Amygdala (tissue), 56 donors: ENCODE measurements at regions not wholly inside any gene's neighbourhood (a gene's known extent, or its start where the extent isn't known, plus 50 kb on each side); places are given as distances from the start of the nearest gene placed in this dataset.
"Not testable (repeated sequence)": the region's sequence is repeated elsewhere in the genome, so short reads cannot be mapped to it uniquely, and the experiment has no call there.

Source experiments
- DNase-seq, 56 donors: peaks; one replicate each; lab custom pipeline; 2025; lab: John Stamatoyannopoulos, UW

DNA sequence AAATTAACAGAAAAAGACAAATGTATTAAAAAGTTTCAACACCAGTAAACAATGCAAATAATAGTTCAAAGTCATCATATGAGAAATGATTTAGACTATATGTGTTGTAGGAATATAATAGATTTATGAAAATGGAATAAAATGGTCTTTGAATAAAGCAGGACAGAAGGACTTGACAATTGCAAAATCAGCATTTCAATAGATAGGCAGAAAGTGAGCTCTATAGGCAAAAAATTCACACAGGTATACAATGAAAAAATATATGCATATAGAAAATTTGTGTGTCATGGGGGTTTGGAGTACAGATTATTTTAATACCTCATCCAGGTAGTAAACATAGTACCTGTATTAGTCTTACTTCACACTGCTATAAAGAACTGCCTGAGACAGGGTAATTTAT is 571.1 kb upstream of the EYS start:
- DNase-seq, result no peak

DNA sequence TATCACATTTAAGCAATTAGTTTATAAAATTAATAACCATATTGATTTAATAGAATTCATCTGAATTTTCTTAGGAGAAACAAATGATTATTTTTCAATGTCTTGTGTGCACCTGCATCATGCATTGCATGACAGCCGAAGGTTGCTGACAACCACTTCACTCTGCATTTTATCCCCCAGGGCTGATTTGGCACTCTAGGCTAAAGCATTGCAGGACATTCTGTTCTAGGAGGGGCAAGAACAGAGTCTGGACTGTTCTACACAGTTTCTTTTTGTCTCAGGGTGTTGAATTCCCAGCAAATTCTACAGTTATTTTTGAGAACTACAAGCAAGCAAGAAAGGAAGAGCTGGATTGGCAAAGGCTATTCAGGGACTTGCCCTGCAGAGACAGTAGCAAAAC is 570.4 kb upstream of the EYS start:
- DNase-seq, result no peak

DNA sequence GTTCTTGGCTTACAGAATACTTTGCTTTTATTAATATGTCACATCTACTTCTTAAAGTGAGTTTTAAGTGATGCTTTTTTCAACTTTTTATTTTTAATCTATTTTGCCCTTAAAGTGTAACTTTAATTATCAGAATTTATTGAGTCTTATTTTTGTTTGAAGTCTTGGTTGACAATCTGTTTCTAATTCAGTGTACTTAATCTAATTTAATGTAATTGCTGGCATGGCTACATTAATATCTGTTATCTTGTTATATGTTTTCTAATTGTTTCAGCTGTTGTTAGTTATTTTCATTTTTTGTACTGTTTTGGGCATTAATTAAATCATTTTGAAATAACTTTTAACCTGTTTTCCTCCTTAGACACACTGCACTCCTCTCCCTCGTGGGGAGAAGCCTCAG is 558.7 kb upstream of the EYS start:
- DNase-seq, result no peak

DNA sequence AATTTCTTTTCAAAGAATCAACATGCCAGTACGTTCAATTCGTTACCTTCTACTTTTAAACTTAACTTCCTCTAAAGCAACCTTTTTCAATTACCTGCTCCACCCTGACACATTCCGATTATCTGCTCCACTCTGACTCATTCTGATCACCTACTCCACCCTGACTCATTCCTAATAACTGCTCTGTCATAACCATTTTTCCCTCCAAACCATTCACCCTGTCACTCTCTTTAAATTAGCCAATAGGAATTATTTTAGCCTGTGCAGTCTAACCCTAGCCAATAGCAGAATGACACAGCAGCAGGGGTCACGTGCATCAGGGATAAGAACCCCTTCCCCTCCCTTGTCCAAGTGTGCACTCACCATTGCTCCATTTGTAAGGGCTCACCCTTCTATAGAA is 557.4 kb upstream of the EYS start:
- no peak for DNase-seq

DNA sequence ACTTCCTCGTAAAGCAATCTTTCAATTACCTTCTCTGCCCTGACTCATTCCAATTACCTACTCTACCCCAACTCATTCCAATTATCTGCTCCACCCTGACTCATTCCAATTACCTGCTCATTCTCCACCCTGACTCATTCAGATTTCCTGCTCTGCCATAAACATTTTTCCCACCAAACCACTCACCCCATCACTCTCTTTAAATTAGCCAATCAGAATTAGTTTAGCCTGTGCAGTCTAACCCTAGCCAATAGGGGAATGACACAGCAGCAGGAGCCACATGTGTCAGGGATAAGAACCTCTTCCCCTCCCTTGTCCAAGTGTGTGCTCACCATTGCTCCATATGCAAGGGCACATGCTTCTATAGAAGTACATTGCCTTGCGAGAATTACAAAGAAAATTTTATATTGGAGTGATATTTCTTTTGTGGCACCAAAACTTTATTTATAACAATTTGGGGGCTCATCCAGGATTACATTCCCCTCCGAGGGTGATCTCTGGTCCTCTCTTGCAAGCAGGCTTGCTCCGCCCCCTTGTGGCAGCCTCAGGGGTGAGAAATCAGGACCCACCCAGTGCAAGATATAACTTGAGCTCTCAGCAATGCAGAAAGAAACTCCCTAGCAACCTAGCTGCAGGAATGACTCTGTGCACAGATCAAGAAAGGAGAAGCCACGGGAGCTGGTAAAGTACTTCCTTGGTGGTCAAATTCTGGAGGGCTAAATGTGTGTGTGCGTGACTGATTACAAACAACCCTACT is 551.9 kb upstream of the EYS start:
- not testable (repeated sequence) for DNase-seq

DNA sequence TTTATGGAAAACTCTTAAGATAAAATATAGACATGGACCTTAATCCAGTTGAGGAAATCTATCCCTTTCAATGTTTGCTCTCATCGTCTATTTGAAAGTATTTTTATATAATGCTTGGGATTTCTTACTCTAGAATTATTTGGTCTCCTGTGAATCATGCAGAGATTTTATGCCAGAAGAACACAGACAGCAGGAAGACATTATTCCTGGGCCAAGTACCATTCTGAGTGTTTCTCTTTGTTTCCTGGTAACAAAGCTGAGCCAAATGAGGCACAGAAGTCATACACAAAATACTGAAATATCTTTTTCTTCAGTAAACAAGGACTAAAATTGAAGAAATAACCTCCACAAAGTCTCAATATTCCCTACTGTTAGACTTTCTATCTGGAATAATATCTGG is 538.2 kb upstream of the EYS start:
- no peak for DNase-seq

DNA sequence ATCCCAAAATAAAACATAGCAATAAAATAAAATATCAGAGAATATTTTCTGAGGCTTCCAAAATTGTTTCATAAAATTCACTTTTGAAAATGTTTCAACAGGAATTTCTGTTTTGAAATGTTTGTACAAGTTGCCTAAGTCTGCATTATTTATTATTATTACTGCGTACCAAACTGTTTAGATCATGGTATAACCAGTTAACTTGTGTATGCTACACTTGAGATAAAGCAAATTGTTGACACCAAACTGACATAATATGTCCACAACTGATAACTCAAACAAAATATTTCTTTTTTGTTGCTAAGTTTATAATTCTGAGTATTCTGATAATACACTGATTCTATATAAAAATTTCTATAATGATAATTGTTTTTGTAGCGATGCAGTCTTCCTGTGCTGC is 531.8 kb upstream of the EYS start:
- DNase-seq, result no peak

DNA sequence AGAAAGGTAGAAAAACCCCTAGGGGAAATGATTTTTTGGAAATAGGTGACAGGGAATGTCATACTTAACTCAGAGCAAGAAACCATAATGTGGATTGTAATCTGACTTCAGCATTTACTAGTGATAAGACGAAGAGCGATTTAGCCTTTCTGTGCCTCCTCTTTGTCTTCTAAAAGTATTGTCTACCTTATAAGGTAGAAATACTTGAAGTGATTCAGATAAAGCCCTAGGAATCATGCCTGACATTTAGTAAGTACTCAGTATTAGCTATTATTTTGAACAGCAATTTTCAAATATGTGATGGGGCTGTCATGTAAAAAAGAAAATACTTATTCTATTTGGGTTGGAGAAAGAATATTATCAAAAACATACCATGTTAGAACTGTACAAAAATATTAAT is 525.9 kb upstream of the EYS start:
- DNase-seq, result no peak

DNA sequence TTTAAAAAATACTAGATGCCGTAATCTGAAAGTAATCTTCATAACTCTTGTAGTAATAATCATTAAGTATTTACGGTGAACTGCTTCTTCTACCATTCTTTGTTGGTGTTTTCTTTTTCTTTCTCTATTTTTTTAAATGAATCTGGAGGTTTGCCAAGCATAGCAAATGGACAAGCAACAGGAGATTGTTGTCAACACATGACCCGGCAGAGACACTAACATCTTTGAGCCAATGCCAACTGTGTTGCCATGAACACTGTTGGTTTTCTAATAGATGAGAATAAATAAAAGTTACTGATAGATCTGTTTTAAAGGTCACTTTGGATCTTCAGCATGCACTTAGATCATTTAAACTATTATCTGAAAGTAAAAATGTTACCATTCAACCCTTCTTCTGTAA is 523.6 kb upstream of the EYS start:
- DNase-seq, result peak in 1 of 56 donors; percentile 7

DNA sequence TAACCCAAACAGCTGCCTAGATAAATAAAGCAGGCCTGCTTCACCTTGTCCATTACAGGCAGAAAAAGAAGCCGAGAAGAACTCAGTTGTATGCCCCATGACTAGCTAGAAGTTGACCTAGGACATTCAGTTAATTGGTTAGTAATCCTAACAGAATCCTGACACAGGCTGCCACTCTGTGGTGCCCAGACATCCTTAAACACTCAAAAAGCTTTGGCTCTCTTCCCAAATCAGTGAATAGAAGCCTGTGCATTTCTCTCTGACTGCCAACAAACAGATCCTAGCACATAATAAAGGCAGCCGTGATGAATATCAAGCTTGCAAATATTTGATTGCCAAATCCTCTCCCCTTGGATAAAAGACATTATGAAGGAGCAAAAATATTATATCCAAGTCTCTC is 519.1 kb upstream of the EYS start:
- DNase-seq, result peak in 20 of 56 donors; percentile 1 to 65 (median 11)

DNA sequence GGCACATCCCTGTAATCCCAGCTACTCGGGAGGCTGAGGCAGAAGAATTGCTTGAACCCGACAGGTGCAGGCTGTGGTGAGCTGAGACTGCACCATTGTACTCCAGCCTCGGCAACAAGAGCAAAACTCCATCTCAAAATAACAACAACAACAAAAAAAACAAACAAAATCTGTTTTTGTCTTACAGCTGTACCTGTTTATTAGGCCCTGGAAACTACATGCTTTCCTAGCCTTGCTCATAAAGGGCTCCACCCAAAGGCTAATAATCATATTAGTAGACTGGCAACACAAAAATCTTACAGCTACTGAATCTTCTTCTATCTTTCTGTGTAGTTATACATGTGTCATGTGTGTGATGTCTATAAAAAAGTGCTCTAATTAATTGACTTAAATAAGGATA is 503.9 kb upstream of the EYS start:
- DNase-seq, result no peak

DNA sequence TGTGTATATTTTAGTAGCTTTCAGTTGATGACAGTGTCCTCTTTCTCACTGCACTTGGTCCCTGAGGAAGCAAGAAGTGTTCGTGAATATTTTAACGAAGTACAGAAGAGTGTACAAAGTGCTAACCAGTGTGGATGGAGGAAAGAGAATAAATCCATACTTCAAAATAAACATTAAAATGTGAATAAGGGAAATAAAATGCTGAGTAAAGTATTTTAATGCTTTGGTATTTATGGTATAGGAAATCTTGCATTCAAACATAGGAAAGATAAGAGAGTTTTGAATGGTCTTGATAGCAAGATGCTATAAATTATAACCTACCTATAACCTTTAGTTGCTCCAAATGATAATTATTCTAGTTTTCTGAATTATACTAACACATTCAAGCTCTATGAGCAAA is 493.4 kb upstream of the EYS start:
- DNase-seq, result no peak

DNA sequence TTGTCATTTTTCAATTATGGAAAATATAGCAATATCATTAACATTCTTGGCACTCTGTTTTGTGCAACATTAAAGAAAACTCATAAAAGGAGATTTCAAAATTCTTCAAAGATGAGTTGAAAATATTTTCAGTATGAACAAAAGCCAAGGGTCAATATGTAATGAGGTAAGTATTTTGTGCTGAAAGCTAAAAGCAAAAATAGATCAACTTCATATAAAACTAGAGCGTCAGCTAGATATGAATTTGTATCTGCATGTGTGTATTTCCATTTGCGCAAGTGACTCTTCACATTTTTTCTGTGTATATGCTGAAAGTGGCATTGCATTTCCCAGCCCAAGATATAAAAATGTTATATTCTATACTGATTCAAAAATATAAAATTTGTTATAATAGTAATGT is 492.1 kb upstream of the EYS start:
- DNase-seq, result no peak

DNA sequence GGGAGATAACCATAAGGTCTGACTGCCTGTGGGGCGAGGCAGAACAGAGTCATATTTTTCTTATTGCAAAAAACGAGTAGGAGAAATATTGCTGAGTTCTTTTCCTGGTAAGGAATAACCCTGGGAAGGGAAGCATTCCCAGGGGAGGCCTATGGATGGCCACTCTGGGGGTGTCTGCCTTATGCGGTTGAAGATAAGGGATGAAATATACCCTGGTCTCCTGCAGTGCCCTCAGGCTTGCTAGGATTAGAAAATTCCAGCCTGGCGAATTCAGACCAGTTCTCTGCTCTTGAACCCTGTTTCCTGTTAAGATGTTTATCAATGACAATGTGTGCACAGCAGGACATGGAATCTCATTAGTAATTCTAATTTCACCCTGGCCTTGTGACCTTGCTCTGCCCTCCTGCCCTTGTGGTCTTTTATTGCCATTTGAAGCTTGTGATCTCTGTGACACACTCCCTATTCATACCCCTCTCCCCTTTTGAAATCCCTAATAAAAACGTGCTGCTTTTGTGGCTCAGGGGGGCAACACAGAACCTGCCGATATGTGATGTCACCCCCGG is 491.1 kb upstream of the EYS start:
- DNase-seq, result no peak

DNA sequence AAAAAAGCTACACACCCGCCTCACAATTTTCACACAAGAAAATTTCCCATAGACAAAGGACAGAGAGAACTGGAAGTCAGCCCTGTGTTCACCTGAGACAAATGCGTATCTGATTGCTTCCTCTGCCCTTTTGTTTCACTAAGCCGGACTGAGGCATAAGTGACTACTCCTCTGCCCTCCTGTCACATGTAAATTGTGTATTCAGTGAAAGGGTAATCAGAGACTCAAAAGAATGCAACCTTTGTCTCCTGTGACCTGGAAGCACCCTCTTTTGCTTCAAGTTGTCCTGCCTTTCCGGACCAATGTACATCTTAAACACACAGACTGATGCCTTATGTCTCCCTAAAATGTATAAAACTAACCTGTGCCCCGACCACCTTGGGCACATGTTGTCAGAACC is 483.8 kb upstream of the EYS start:
- DNase-seq, result no peak

DNA sequence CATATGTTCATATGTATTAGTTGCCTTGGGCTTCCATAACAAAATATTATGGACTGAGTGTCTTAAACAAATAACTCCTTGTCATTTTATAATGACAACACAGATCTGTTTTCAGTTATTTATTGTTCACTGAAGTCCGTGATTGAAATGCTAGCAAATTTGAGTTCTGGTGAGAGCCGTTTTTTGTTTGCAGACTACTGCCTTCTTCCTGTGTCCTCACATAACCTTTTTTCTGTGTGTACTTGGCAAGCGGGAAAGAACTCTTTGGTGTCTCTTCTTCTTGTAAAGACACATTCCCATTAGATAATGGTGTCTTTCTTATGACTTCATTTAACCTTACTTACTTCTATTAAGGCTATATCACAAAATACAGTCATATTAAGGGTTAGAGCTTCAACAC is 482.9 kb upstream of the EYS start:
- no peak for DNase-seq

DNA sequence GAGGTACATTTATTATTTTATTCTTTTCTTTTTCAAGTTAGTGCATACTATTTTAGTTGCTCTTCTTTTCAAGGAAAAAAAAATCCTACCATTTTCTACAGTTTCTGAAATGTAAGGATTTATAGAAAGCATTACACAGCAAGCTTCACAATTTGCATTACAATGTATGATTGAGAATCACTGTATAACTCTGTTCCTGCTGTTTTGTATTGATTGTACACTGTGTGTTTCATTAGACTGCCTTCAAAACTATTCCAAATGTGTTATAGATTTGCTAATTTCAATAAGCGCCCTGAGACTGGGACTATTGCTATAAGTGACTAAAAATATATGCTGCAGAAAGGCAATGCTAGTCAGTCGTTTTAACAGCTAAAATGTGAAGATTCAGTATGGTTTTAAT is 479.7 kb upstream of the EYS start:
- no peak for DNase-seq

DNA sequence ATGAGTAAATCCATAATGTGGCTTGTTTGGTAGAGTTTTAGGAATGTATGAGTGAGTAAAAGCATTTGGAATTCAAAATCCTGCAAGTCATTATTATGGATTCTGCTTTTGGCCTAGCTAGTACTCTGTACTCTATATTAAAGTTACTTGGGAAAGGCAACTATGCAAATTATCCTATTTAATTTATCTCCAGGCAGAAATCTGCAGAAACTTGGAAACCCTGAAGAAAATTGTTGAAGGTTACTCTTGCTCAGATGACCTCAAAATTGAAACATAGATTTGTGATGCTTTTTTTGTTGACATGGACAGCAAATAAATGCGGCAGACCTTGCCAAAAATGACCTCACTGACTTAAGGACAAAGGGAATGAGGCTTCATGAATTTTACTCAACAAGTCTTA is 477.1 kb upstream of the EYS start:
- no peak for DNase-seq

DNA sequence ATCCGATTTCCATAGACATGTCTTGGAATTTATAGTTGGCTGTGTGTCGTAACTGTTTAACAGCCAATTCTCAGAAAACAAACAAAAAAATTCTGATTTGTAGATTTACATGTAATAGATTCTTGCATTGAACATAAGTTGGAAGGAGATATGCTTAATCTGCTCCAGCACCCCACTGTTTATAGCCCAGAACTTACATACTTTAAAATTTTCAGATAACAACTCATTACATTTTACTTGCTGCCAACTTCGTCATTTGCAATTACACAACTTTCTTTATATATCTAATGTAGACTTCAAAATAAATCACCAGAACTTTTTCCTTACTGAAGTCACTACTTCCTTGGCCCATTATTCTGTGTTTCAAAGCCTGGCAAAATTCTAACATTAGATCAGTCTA is 472.3 kb upstream of the EYS start:
- no peak for DNase-seq

DNA sequence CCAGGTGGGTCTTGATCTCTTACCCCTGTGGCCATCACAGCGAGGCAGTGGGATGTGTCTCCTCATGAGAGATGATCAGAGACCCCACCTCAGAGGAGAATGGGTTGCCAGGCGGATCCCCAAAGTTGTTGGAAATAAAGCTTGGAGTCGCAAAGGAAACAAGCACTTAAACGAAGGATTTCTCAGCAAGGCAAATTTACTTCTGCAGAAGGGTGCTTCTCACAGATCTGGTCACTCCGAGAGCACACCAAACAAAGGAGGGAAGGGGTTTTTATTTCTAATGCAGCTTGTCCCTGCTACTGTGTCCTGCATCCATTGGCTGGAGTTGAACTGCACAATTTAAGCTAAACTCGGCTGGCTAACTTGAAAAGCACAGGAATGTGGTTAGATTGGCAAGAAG is 466.6 kb upstream of the EYS start:
- no peak for DNase-seq

DNA sequence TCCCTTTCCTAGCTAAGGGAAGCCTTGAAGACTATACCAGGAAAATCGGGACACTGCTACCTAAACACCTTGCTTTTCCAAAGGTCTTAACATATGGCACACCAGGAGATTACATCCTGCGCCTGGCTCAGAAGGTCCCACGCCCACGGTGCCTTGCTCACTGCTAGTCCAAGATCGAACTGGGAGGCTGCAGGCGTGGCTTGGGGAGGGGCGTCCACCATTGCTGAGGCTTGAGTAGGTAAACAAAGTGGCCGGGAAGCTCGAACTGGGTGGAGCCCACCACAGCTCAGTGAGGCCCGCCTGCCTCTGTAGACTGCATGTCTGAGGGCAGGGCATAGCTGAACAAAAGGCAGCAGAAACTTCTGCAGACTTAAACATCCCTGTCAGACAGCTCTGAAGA is 459.7 kb upstream of the EYS start:
- not testable (repeated sequence) for DNase-seq

DNA sequence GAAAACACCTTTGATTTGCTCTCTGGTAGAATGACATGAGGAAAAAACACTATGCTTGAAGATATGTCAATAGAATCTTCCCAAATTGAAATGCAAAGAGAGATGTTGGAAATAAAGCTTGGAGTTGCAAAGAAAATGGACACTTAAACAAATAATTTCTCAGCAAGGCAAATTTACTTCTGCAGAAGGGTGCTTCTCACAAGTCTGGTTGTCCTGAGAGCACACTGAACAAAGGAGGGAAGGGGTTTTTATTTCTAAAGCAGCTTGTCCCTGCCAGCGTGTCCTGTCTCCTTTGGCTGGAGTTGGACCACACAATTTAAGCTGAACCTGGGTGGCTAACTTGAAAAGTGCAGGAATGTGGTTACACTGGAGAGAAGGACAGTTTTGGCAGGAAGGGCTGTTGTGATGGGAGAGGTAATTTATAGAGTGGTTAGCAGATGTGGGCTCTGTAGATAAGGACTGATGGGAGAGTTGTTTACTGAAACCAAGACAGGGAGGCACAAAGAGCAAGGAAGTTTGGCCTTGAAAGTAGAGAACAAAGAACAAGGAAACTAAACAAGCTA is 454.6 kb upstream of the EYS start:
- DNase-seq, result no peak

DNA sequence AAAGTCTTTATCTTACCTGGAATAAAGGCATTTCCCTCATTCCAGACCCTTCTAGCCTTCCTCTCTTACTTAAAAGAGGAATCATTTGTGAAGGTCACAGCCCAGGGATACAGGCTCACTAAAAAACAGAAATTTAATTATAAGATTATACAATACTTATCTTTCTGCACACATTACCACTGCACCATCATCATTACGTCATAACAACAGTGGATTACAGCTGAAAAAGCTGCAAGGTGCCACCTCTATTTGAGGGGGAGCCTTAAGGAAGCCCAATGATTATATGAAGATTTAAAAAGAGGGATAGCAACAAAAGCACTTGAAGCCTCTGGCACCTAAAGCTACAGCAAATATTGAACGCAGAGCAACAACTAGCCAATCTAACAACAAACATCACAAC is 452.9 kb upstream of the EYS start:
- no peak for DNase-seq
